Glutamatergic neuron (in vitro differentiated cells): ENCODE measurements at regions not wholly inside any gene's neighbourhood (a gene's known extent, or its start where the extent isn't known, plus 50 kb on each side); places are given as distances from the start of the nearest gene placed in this dataset.

Experiments used
- DNase-seq: peaks from one replicate; pipeline ENCODE4 v3.0.0; 2022
- H3K27ac Mint-ChIP-seq: one replicate; pipeline ENCODE4 v1.8.0; 2020; ENCODE audit warnings: mild to moderate bottlenecking, mixed read lengths, inconsistent platforms; ENCODE audit not compliant: unreplicated experiment
- H3K27me3 Mint-ChIP-seq: one replicate; pipeline ENCODE4 v1.8.0; 2020; ENCODE audit warnings: mild to moderate bottlenecking, moderate library complexity, mixed read lengths, inconsistent platforms; ENCODE audit not compliant: unreplicated experiment
- H3K36me3 Mint-ChIP-seq: one replicate; pipeline ENCODE4 v1.8.0; 2020; ENCODE audit warnings: mild to moderate bottlenecking, mixed read lengths, inconsistent platforms; ENCODE audit not compliant: unreplicated experiment
- H3K4me1 Mint-ChIP-seq: one replicate; pipeline ENCODE4 v1.8.0; 2020; ENCODE audit warnings: mild to moderate bottlenecking, low read depth, mixed read lengths, inconsistent platforms; ENCODE audit not compliant: unreplicated experiment
- H3K4me3 Mint-ChIP-seq: one replicate; pipeline ENCODE4 v1.8.0; 2020; ENCODE audit warnings: mild to moderate bottlenecking, mixed read lengths, inconsistent platforms; ENCODE audit not compliant: unreplicated experiment
- H3K9me3 Mint-ChIP-seq: one replicate; pipeline ENCODE4 v1.8.0; 2020; ENCODE audit warnings: mild to moderate bottlenecking, moderate library complexity, mixed read lengths, inconsistent platforms; ENCODE audit not compliant: unreplicated experiment
- CTCF ChIP-seq: fragments of 200-600 bp; sonication (generic); IDR thresholded peaks from one replicate; pipeline ENCODE4 v1.5.0; 2021; ENCODE audit not compliant: partially characterized antibody, unreplicated experiment

- no peaks in the 10 kb centered on the region for H3K9me3 Mint-ChIP-seq
- H3K4me3 Mint-ChIP-seq: no peak overlapping the region
- H3K27me3 Mint-ChIP-seq: peaks cover under 1% of the 10 kb centered on the region
- no peaks in the 10 kb centered on the region for H3K4me1 Mint-ChIP-seq
- TF ChIP-seq CTCF: no peak
- DNase-seq: no peak
- H3K27ac Mint-ChIP-seq: no peak overlapping the region
- H3K36me3 Mint-ChIP-seq: no peaks in the 10 kb centered on the region
Measured at GRCh38 chr22:27336151-27337090, 465.1 kb downstream of the MN1 start.

GRCh38 chr22:27337676-27338075 lies 463.9 kb downstream of the MN1 start:
- no peaks in the 10 kb centered on the region for H3K9me3 Mint-ChIP-seq
- no peaks in the 10 kb centered on the region for H3K36me3 Mint-ChIP-seq
- no peaks in the 10 kb centered on the region for H3K27me3 Mint-ChIP-seq
- DNase-seq: no peak
- no peaks in the 10 kb centered on the region for H3K4me1 Mint-ChIP-seq
- no peak overlapping the region for H3K4me3 Mint-ChIP-seq
- TF ChIP-seq CTCF: no peak
- H3K27ac Mint-ChIP-seq: no peak overlapping the region

- no peaks in the 10 kb centered on the region for H3K4me1 Mint-ChIP-seq
- no peaks in the 10 kb centered on the region for H3K27me3 Mint-ChIP-seq
- TF ChIP-seq CTCF: no peak
- no peak overlapping the region for H3K27ac Mint-ChIP-seq
- DNase-seq: no peak
- H3K9me3 Mint-ChIP-seq: no peaks in the 10 kb centered on the region
- H3K36me3 Mint-ChIP-seq: no peaks in the 10 kb centered on the region
- no peak overlapping the region for H3K4me3 Mint-ChIP-seq
Measured at GRCh38 chr22:27340047-27340446, 461.5 kb downstream of the MN1 start.

GRCh38 chr22:27344546-27344945 lies 457.0 kb downstream of the MN1 start:
- Mint-ChIP-seq H3K36me3 (peaks cover 3% of the 10 kb centered on the region), H3K27ac (no peak overlapping the region), H3K27me3 (no peaks in the 10 kb centered on the region), H3K4me3 (no peak overlapping the region), H3K4me1 (no peaks in the 10 kb centered on the region), H3K9me3 (peaks cover 2% of the 10 kb centered on the region)
- no peak for DNase-seq
- no peak for TF ChIP-seq CTCF

- no peak for TF ChIP-seq CTCF
- Mint-ChIP-seq H3K27ac (no peak overlapping the region), H3K27me3 (no peaks in the 10 kb centered on the region), H3K4me1 (no peaks in the 10 kb centered on the region), H3K9me3 (peaks cover 2% of the 10 kb centered on the region), H3K36me3 (peaks cover 5% of the 10 kb centered on the region), H3K4me3 (no peak overlapping the region)
- DNase-seq: no peak
Measured at GRCh38 chr22:27345691-27346090, 455.9 kb downstream of the MN1 start.
